T47D (cell line): ENCODE measurements at regions not wholly inside any gene's neighbourhood (a gene's known extent, or its start where the extent isn't known, plus 50 kb on each side); places are given as distances from the start of the nearest gene placed in this dataset.
"Not testable (repeated sequence)": the region's sequence is repeated elsewhere in the genome, so short reads cannot be mapped to it uniquely, and the experiment has no call there.

Experiments used
- DNase-seq, 2 experiments: peaks; one replicate each; pipeline versions ENCODE4 v3.0.0 to v3.0.0-alpha.2; 2011 to 2012; ENCODE audit warnings: low read depth in 1 of 2, low spot score in 1 of 2
- JUND ChIP-seq: IDR thresholded peaks from 2 replicates; pipeline ENCODE4 v1.6.1; 2012; ENCODE audit warnings: low read depth
- in situ Hi-C: cut with HindIII; loops from 2 replicates; pipeline ENCODE4 v1.10.0; 2016; ENCODE audit warnings: low sequenced_read_pairs, low pct_unique_long_range_greater_than_20kb

GRCh38 chr16:26838931-26839330 lies 227.8 kb upstream of the C16orf82 start:
- no peak for DNase-seq
- in situ Hi-C loops, result no loop called here
- TF ChIP-seq JUND, result no peak

DNA sequence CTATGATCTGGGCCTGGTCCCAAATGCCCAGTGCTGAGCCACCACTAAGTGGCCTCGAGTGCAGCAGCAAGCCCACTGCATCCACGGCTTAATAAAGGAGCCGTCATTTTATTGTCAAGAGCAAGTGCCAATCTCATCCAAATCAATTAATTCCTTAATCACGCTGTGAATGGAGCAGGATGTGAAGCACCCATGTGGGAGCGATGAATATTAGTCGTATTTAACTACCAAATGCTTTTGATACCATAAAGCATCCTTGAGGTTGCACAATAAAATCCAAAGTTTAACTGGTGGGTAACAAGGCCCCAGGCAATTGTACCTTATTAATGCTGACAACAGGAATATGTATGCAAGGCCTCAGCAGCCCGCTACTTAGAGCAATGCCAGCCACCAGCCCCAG lies 226.0 kb upstream of the C16orf82 start:
- no peak for DNase-seq
- in situ Hi-C loops, result no loop called here
- no peak for TF ChIP-seq JUND

DNA sequence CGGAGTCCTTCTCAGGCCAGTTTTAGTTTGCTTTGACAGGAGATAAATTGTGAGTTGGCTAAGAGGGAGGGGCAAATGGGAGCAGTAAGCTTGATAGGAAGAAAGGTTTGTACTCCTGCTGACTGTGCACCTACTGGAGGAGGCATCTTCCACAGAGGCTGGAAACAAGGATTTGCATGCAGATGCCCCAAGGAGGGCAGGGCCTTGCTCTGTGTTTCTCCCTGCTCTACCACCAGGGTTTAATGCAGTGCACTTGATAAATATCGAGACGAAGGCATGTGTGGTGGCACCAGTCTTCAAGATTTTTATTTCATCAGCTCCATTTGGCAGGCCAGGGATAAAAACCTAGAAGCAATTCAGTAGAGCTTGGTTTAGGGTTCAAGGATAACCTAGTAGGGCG lies 210.5 kb upstream of the C16orf82 start:
- TF ChIP-seq JUND, result no peak
- no peak for DNase-seq
- in situ Hi-C loops, result no loop called here

GRCh38 chr16:26856791-26857190 lies 209.9 kb upstream of the C16orf82 start:
- no peak for TF ChIP-seq JUND
- in situ Hi-C loops, result no loop called here
- DNase-seq, result no peak

DNA sequence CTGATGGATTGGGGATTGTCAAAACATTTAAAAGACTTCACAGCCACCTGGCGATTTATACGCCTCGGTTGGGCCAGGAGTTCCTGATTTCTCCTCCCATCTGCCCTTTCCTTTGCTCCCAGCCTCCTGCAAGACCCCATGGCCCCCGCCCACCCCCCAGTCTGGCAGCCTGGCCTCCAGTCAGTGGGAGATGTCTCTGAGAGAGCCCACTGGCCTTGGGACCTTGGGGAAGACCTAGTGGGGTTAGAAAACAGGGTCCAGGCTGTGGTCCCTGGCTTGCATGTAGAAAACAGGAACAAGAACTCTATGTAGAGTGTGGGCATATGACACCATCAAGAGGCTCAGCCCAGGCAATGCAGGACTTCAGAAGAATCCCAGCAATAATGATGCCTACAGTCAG lies 209.4 kb upstream of the C16orf82 start:
- DNase-seq, result no peak
- TF ChIP-seq JUND, result no peak
- in situ Hi-C loops, result no loop called here

DNA sequence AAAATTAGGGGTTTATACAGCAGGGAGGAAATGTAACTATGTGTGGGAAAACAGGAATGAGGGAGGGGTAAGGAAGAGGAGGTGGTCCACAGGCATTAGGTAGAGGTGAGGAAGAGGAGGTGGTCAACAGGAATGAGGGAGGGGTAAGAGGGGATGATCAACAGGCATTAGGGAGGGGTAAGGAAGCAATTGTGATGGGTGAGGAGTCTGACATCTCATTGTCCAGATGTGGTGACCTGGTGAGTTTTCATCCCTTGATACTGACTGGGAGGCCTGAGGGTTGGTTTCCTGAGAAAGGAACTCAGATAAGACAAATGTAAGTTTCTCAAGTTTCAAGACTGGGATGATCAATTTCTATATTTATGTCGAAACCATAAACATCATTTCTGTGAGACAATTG lies 206.2 kb upstream of the C16orf82 start:
- DNase-seq, result no peak
- in situ Hi-C loops, result no loop called here
- TF ChIP-seq JUND, result no peak

DNA sequence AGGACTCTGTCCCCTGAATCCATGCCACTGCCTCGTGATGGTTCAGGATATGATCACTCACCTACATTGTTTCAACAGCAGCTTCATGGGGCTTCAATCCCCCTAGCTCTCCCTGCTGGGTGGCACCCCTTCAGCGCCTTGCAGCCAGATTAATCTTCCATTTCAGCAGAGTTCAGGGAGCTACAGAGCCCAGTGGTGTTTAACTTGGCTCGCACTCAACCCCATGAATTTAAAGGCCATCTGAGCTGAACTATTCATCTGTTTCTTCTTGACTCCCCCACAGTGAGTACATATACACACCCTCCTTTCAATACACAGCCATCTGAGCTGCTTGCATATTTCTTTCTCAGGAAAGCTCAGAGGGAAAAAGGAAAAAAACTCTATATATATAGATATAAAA lies 202.8 kb upstream of the C16orf82 start:
- no peak for DNase-seq
- no peak for TF ChIP-seq JUND
- in situ Hi-C loops, result no loop called here

GRCh38 chr16:26874318-26874717 lies 192.4 kb upstream of the C16orf82 start:
- in situ Hi-C loops, DNase-seq: not testable (repeated sequence)

DNA sequence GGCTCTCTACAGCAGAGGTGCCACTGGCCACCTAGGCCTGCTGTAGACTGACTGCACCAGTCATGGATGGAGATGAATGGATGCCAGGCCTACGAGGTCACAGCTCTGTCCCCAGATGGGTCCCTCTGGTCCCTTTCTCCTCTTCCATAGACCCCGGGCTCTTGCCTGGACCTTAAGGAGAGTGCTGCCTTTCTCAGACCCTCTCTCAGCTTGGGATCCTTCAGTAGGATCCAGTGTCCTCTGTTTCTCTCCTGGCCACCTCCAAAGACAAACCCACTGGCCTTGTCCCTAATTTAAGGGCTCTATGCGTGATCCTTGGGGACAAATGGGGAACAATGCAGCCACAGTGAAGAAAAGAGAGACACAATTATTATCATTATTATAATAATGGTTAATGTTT lies 189.3 kb upstream of the C16orf82 start:
- TF ChIP-seq JUND, result no peak
- no peak for DNase-seq
- in situ Hi-C loops, result no loop called here

- TF ChIP-seq JUND, result no peak
- in situ Hi-C loops, result no loop called here
- no peak for DNase-seq
These were observed 181.1 kb upstream of the C16orf82 start for GRCh38 chr16:26885674-26886073.

- no peak for DNase-seq
- TF ChIP-seq JUND, result no peak
- in situ Hi-C loops, result no loop called here
These were observed 177.0 kb upstream of the C16orf82 start for GRCh38 chr16:26889740-26890139.

GRCh38 chr16:26898200-26898599 lies 168.5 kb upstream of the C16orf82 start:
- DNase-seq, result no peak
- no peak for TF ChIP-seq JUND
- in situ Hi-C loops, result no loop called here

DNA sequence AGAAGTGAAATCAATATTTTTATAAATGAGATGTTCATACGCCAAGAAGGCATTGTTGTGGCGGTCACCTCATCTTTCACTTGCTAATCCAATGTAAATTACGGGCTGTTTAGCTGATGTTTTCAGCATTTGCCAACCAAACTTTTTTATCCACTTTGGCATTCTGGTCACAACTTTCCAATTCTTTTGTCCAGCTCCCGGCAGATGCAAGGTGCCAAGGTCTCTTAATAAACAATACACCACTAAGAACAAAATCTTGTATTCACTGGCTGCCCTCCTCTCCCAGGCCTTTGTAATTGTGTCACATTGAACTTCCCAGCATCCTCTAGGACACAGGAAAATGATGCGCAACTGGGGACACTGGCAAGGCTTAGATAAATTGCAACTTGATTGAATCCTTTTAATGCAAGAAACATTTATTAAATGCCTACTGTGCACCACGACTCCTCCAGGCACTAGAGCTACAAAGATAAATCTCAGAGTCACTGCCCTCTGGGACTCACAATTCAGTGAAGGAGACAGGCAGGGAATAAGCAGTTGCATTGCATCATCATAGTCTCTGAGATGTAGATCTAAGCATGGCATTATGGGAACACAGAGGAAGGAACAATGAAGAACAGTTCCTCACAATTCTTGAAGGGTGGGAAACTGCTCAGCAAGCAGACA lies 165.4 kb upstream of the C16orf82 start:
- no peak for TF ChIP-seq JUND
- DNase-seq, result no peak
- in situ Hi-C loops, result no loop called here

DNA sequence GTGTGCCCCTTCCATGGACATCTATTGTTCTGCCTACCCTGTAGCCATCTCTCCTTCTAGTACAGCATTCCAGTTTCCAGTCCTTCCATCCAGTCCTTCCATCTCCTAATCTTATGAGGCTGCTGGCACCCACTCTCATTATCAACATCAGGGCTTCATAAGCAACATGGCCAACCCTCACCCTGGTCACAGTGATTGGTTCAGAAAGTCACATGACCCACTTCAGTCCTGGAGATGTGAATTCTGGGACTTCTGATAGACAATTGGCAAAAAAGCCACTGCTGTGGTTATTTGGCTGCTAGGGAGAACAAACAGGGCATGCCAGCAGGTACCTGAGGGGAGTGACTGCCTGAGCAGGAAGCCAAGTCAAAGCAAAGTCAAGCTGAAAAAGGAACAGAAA lies 164.7 kb upstream of the C16orf82 start:
- DNase-seq, result no peak
- in situ Hi-C loops, result no loop called here
- no peak for TF ChIP-seq JUND

GRCh38 chr16:26905336-26905735 lies 161.4 kb upstream of the C16orf82 start:
- in situ Hi-C loops, result no loop called here
- DNase-seq, result no peak
- TF ChIP-seq JUND, result no peak
